Caco-2 (cell line): ENCODE measurements at regions not wholly inside any gene's neighbourhood (a gene's known extent, or its start where the extent isn't known, plus 50 kb on each side); places are given as distances from the start of the nearest gene placed in this dataset.

Experiments
- BruUV-seq: library from RNA; stranded (reverse); fragments of 400-500 nt; replicated peaks from 2 replicates; lab custom pipeline; 2021; lab: Mats Ljungman, UMichigan
- CTCF ChIA-PET: fragments of 300-600 bp; sonication (Branson Sonifier 250); formaldehyde crosslinking; loops from one replicate; lab custom pipeline; 2022; ENCODE audit warnings: antibody characterized with exemption; lab: Charles Lee
- POLR2A ChIA-PET: fragments of 300-600 bp; sonication (Branson Sonifier 250); formaldehyde crosslinking; loops from one replicate; lab custom pipeline; 2022; ENCODE audit warnings: antibody characterized with exemption; lab: Charles Lee
- DNase-seq, 2 experiments: peaks; one replicate each; pipeline versions ENCODE4 v3.0.0 to v3.0.0-alpha.2; 2020 to 2022
- H3K27me3 ChIP-seq: replicated peaks from 2 replicates; pipeline ENCODE4 v1.6.0; 2011; ENCODE audit warnings: low read length; ENCODE audit not compliant: control insufficient read depth, insufficient read depth
- H3K36me3 ChIP-seq: 2 replicates; pipeline ENCODE4 v1.5.1; 2011; ENCODE audit warnings: low read length; ENCODE audit not compliant: control insufficient read depth, insufficient read depth
- H3K4me1 ChIP-seq: fragments of 250-450 bp; sonication (Bioruptor Pico); 2 replicates; pipeline ENCODE4 v1.5.1; 2020; ENCODE audit warnings: mild to moderate bottlenecking
- H3K4me3 ChIP-seq: 2 replicates; pipeline ENCODE4 v1.5.1; 2011; ENCODE audit warnings: low read depth, mild to moderate bottlenecking, control low read depth, low read length
- H3K9me3 ChIP-seq: fragments of 250-450 bp; sonication (Bioruptor Pico); 2 replicates; pipeline ENCODE4 v1.5.1; 2020; ENCODE audit warnings: mild to moderate bottlenecking, moderate library complexity
- H3K27ac Mint-ChIP-seq: one replicate; pipeline ENCODE4 v1.8.0; 2022; ENCODE audit warnings: mixed read lengths; ENCODE audit not compliant: unreplicated experiment
- H3K27me3 Mint-ChIP-seq: one replicate; pipeline ENCODE4 v1.8.0; 2022; ENCODE audit warnings: mixed read lengths; ENCODE audit not compliant: insufficient read depth, unreplicated experiment
- H3K36me3 Mint-ChIP-seq: one replicate; pipeline ENCODE4 v1.8.0; 2022; ENCODE audit warnings: mild to moderate bottlenecking, mixed read lengths; ENCODE audit not compliant: insufficient read depth, unreplicated experiment
- H3K4me1 Mint-ChIP-seq: one replicate; pipeline ENCODE4 v1.8.0; 2022; ENCODE audit warnings: low read depth, mixed read lengths; ENCODE audit not compliant: unreplicated experiment
- H3K4me3 Mint-ChIP-seq: one replicate; pipeline ENCODE4 v1.8.0; 2022; ENCODE audit warnings: mild to moderate bottlenecking, moderate library complexity, mixed read lengths; ENCODE audit not compliant: unreplicated experiment
- H3K9me3 Mint-ChIP-seq: one replicate; pipeline ENCODE4 v1.8.0; 2022; ENCODE audit warnings: mixed read lengths; ENCODE audit not compliant: unreplicated experiment
- CTCF ChIP-seq, 2 experiments: fragments of 200-600 bp in 1 of 2; IDR thresholded peaks; 1 replicate in 1 of 2; 2 replicates in 1 of 2; pipeline versions ENCODE4 v1.5.1 to v1.8.0; 2011 to 2022; ENCODE audit warnings: antibody characterized with exemption in 1 of 2, control low read depth in 1 of 2, inconsistent platforms in 1 of 2, low read depth in 1 of 2, low read length in 1 of 2, mild to moderate bottlenecking in 1 of 2, moderate library complexity in 1 of 2; ENCODE audit not compliant: insufficient read depth in 1 of 2, severe bottlenecking in 1 of 2, unreplicated experiment in 1 of 2
- intact Hi-C: fragments of 100-400 bp; cut with micrococcal nuclease; formaldehyde crosslinking; loops from one replicate; pipeline ENCODE4 v1.10.0; 2022; ENCODE audit not compliant: unreplicated experiment

- BruUV-seq = no TSS peak
- no peaks in the 10 kb centered on the region for H3K27me3 Mint-ChIP-seq
- no peaks in the 10 kb centered on the region for H3K4me1 Mint-ChIP-seq
- CTCF ChIA-PET = no interaction called here
- TF ChIP-seq CTCF (IDR thresholded peaks at IDR 0.05; ENCODE audit: insufficient read depth in 1 of 2, low read depth in 1 of 2, low read length in 1 of 2, severe bottlenecking in 1 of 2, unreplicated experiment in 1 of 2) = no peak
- no peaks in the 10 kb centered on the region for H3K36me3 Mint-ChIP-seq
- no peaks in the 10 kb centered on the region for H3K9me3 Mint-ChIP-seq
- no peak overlapping the region for H3K27ac Mint-ChIP-seq
- no peak overlapping the region for H3K4me3 Mint-ChIP-seq
- POLR2A ChIA-PET = no interaction called here
- DNase-seq = no peak
- intact Hi-C loops = no loop called here
- no peaks in the 10 kb centered on the region for H3K9me3 ChIP-seq
- no peaks in the 10 kb centered on the region for H3K27me3 ChIP-seq
- no peak overlapping the region for H3K4me3 ChIP-seq
- no peaks in the 10 kb centered on the region for H3K36me3 ChIP-seq
- H3K4me1 ChIP-seq = no peaks in the 10 kb centered on the region
Observed at GRCh38 chr3:56889131-56889530, 87.4 kb upstream of the ARHGEF3 start.

DNA sequence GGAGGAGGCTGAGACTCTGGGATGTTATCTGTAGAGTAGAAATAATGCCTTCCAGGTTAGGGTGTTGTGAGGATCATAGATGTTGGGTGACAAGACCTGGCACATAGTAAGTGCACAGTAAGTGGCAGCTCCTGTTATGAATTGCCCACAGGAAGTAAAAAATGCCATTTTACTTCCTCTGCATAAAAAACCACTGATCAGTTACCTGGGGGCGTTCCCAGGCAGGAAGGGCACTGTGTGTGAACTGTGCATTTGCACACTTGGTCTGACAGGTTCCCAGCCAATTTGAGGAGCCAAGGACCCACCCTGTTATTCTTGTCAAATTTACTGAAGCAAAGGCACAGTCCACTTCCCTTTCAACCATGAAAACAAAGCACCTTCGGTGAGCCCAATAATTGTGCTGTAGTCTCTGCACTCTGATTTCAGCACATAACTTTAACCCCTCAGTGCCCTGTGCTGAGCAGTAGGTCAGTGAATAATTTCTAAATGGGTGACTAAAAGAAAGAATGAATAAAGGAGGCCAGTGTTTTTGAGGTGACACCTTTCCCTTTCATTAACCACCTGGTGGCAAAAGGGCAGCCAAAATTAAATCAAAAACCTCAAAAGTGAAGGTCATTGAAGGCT lies 85.8 kb upstream of the ARHGEF3 start:
- ChIA-PET POLR2A (no interaction called here), CTCF (interaction anchor here (0.6 kb wide), 1 partner anchor 1096 kb away, joined by 3 read pairs; no protein-coding TSS in a partner anchor)
- TF ChIP-seq CTCF (IDR thresholded peaks at IDR 0.05; ENCODE audit: insufficient read depth in 1 of 2, low read depth in 1 of 2, low read length in 1 of 2, severe bottlenecking in 1 of 2, unreplicated experiment in 1 of 2) = no peak
- no peak overlapping the region for H3K4me3 ChIP-seq
- no peaks in the 10 kb centered on the region for H3K27me3 ChIP-seq
- H3K27me3 Mint-ChIP-seq = no peaks in the 10 kb centered on the region
- intact Hi-C loops = no loop called here
- no peak overlapping the region for H3K4me3 Mint-ChIP-seq
- H3K27ac Mint-ChIP-seq = no peak overlapping the region
- no peaks in the 10 kb centered on the region for H3K9me3 Mint-ChIP-seq
- H3K36me3 Mint-ChIP-seq = no peaks in the 10 kb centered on the region
- no peaks in the 10 kb centered on the region for H3K36me3 ChIP-seq
- no peaks in the 10 kb centered on the region for H3K4me1 Mint-ChIP-seq
- H3K9me3 ChIP-seq = no peaks in the 10 kb centered on the region
- BruUV-seq = no TSS peak
- H3K4me1 ChIP-seq = no peaks in the 10 kb centered on the region
- no peak for DNase-seq

DNA sequence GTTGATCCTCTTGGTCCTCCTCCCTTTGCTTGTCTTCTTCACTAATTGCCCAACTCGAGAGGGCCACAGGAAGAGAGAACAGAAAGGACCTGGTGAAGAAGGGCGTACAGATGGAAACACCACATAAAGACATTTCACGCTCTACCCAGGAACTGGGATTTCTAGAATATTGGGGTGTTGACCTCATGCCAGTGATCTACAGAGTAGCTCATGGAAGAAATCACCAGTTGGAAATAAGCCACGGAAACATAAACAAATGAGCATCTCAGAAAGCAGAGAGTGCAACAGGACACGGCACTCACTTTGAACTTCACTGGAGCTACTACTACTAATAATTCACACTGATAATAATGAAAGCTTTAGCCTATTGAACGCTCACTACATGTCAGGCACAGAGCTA lies 84.6 kb upstream of the ARHGEF3 start:
- no peak overlapping the region for H3K4me3 ChIP-seq
- Mint-ChIP-seq H3K36me3 (no peaks in the 10 kb centered on the region), H3K9me3 (no peaks in the 10 kb centered on the region), H3K4me1 (no peaks in the 10 kb centered on the region), H3K4me3 (no peak overlapping the region), H3K27me3 (no peaks in the 10 kb centered on the region), H3K27ac (no peak overlapping the region)
- intact Hi-C loops = no loop called here
- CTCF ChIA-PET = no interaction called here
- H3K36me3 ChIP-seq = no peaks in the 10 kb centered on the region
- no peaks in the 10 kb centered on the region for H3K4me1 ChIP-seq
- POLR2A ChIA-PET = no interaction called here
- DNase-seq = no peak
- H3K9me3 ChIP-seq = no peaks in the 10 kb centered on the region
- no peaks in the 10 kb centered on the region for H3K27me3 ChIP-seq
- no peak for TF ChIP-seq CTCF (IDR thresholded peaks at IDR 0.05; ENCODE audit: insufficient read depth in 1 of 2, low read depth in 1 of 2, low read length in 1 of 2, severe bottlenecking in 1 of 2, unreplicated experiment in 1 of 2)
- BruUV-seq = no TSS peak
